Ovary (tissue), 7 donors: ENCODE measurements at regions not wholly inside any gene's neighbourhood (a gene's known extent, or its start where the extent isn't known, plus 50 kb on each side); places are given as distances from the start of the nearest gene placed in this dataset.
"Not testable (repeated sequence)": the region's sequence is repeated elsewhere in the genome, so short reads cannot be mapped to it uniquely, and the experiment has no call there.

Experiments used
- DNase-seq, 5 donors: peaks; one replicate each; pipeline ENCODE4 v3.0.0-alpha.2; 2019 to 2020
- H3K27ac ChIP-seq, 2 donors: fragments of 200-600 bp; one replicate each; pipeline versions ENCODE4 v1.5.1 to v1.8.0; 2019 to 2022
- H3K27me3 ChIP-seq: fragments of 200-600 bp; one replicate; pipeline ENCODE4 v1.8.0; 2022
- H3K36me3 ChIP-seq: fragments of 200-600 bp; sonication (generic); one replicate; pipeline ENCODE4 v1.5.1; 2019
- H3K4me1 ChIP-seq: one replicate; pipeline ENCODE4 v1.8.1; 2013; ENCODE audit warnings: mild to moderate bottlenecking, moderate library complexity; ENCODE audit not compliant: insufficient read depth
- H3K4me3 ChIP-seq: fragments of 200-600 bp; sonication (generic); one replicate; pipeline ENCODE4 v1.5.1; 2017
- H3K9me3 ChIP-seq, 2 donors: fragments of 200-600 bp in 1 of 2; sonication (generic) in 1 of 2; one replicate each; pipeline versions ENCODE4 v1.5.1 to v1.8.1; 2013 to 2019; ENCODE audit warnings: mild to moderate bottlenecking in 1 of 2, moderate library complexity in 1 of 2
- CTCF ChIP-seq, 3 donors: fragments of 450-650 bp in 2 of 3; fragments of 200-600 bp in 1 of 3; IDR thresholded peaks; one replicate each; pipeline versions ENCODE4 v1.5.1 to v1.8.0; 2016 to 2022; ENCODE audit warnings: antibody characterized with exemption in 3 of 3, mild to moderate bottlenecking in 1 of 3
- EP300 ChIP-seq: sonication (generic); formaldehyde crosslinking; IDR thresholded peaks from one replicate; pipeline ENCODE4 v1.6.1; 2017; ENCODE audit warnings: antibody characterized with exemption
- POLR2A ChIP-seq: fragments of 450-650 bp; IDR thresholded peaks from one replicate; pipeline ENCODE4 v1.6.1; 2017; ENCODE audit warnings: antibody characterized with exemption, mild to moderate bottlenecking, moderate library complexity
- WGBS, 3 donors: extraction: QIAGEN DNeasy Blood & Tissue Kit in 1 of 3; methylation state at CpG; one replicate each; pipeline versions ENCODE4 v1.1.5 to v1.1.7; 2013 to 2017; 5-methylcytosine and 5-hydroxymethylcytosine counted together
- intact Hi-C, 4 donors: fragments of 100-400 bp; cut with DNase I; formaldehyde crosslinking; loops; one replicate each; pipeline versions ENCODE4 v1.11.0 to v1.15.1; 2022 to 2023
- donor health status: DM: no; HTN: no; CAD: no; lungs with moderate emphysema.
- donor health status: DM: no; HTN: no; CAD: no.
- donor health status: Bipolar disorder and iron deficiency.
- donor health status: DM: no; HTN: no; CAD: no.
- donor health status: DM: yes; HTN: yes; CAD: no.

DNA sequence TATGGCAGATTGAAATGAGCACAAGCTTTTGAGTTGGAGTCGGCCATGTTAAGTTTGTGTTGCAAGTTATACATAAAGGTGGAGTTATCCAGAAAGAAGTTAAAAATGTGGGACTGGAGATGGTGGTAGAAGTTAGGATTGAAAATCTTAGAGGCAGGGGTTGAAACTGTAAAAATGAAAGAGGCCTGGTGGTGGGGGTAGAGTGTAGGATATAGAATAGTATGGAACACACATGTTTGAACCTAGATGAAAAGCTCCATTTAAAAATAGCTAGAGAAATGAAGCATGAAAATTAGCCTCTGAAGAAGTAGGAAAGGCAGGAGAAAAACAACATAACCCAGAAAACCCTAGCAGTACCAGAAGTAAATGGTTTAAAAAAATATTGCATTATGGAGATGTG lies 131.8 kb upstream of the ENPEP start:
- H3K36me3 ChIP-seq: no peaks in the 10 kb centered on the region
- WGBS, 3 donors: 82 to 92% (median 86%) methylated on average over 1 of the region's 1 CpG
- H3K4me1 ChIP-seq: no peaks in the 10 kb centered on the region
- no peak overlapping the region for H3K4me3 ChIP-seq
- intact Hi-C loops: no loop called here
- H3K9me3 ChIP-seq: no peaks in the 10 kb centered on the region
- TF ChIP-seq POLR2A (no peak), EP300 (no peak), CTCF (IDR thresholded peaks at IDR 0.05) (no peak)
- DNase-seq: no peak
- H3K27me3 ChIP-seq: no peaks in the 10 kb centered on the region
- no peak overlapping the region for H3K27ac ChIP-seq

DNA sequence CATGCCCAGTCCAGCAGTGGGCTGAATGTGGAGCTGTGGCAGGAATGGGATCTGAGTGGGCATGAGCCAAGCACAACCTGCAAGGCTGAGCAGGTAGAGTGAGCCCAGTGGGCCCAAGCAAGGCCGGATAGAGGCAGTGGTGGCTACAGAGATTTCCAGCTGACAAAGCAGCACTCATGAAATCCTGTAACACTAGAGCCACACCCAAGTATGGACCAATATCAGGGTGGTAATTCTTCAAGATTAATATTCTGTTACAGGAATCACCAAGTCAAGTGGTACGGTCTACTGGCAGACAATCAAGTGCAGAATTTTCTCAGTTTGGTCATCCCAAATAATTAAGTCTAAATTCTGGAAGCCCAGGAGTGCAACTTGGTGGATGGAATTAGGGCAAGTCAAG lies 132.4 kb upstream of the ENPEP start:
- H3K4me1 ChIP-seq: no peaks in the 10 kb centered on the region
- TF ChIP-seq CTCF (IDR thresholded peaks at IDR 0.05) (no peak), POLR2A (no peak), EP300 (no peak)
- DNase-seq: no peak
- no peaks in the 10 kb centered on the region for H3K36me3 ChIP-seq
- intact Hi-C loops: no loop called here
- no peaks in the 10 kb centered on the region for H3K27me3 ChIP-seq
- 81 to 87% (median 84%) methylated on average over 2 of the region's 2 CpGs for WGBS, 3 donors
- no peak overlapping the region for H3K4me3 ChIP-seq
- no peak overlapping the region for H3K27ac ChIP-seq
- H3K9me3 ChIP-seq: no peaks in the 10 kb centered on the region

GRCh38 chr4:110341118-110341517 lies 134.8 kb upstream of the ENPEP start:
- DNase-seq, intact Hi-C loops, H3K9me3 ChIP-seq: not testable (repeated sequence)

DNA sequence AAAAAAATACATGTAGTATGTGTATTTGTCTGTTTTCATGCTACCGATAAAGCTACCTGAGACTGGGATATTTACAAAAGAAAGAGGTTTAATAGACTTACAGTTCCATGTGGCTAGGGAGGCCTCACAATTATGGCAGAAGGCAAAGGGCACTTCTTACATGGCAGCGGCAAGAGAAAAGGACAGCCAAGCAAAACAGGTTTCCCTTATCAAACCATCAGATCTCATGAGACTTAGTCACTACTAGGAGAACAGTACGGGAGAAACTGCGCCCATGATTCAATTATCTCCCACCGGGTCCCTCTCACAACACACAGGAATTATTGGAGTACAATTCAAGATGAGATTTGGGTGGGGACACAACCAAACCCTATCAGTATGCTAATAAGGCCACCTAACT lies 137.0 kb upstream of the ELOVL6 start:
- TF ChIP-seq EP300 (no peak), POLR2A (no peak), CTCF (IDR thresholded peaks at IDR 0.05) (no peak)
- intact Hi-C loops: no loop called here
- no peak for DNase-seq

More at GRCh38 chr4:110341118-110341517, 134.8 kb upstream of the ENPEP start:
- H3K36me3 ChIP-seq, H3K27me3 ChIP-seq, H3K4me3 ChIP-seq, H3K4me1 ChIP-seq, H3K27ac ChIP-seq: not testable (repeated sequence)

GRCh38 chr4:110332483-110332882 lies 134.1 kb upstream of the ELOVL6 start:
- Histone ChIP-seq H3K27ac (no peak overlapping the region), H3K36me3 (no peaks in the 10 kb centered on the region), H3K4me1 (no peaks in the 10 kb centered on the region), H3K4me3 (no peak overlapping the region), H3K27me3 (no peaks in the 10 kb centered on the region), H3K9me3 (no peaks in the 10 kb centered on the region)
- 12 to 28% (median 16%) methylated on average over 2 of the region's 2 CpGs for WGBS, 3 donors
- TF ChIP-seq POLR2A (no peak), EP300 (no peak), CTCF (IDR thresholded peaks at IDR 0.05) (no peak)
- intact Hi-C loops: no loop called here
- DNase-seq: no peak

More for the DNA sequence above, 137.0 kb upstream of the ELOVL6 start:
- no peaks in the 10 kb centered on the region for H3K4me1 ChIP-seq
- H3K36me3 ChIP-seq: no peaks in the 10 kb centered on the region
- no peak overlapping the region for H3K27ac ChIP-seq
- 94 to 96% (median 95%) methylated on average over 5 of the region's 5 CpGs for WGBS, 3 donors
- H3K4me3 ChIP-seq: no peak overlapping the region
- H3K9me3 ChIP-seq: no peaks in the 10 kb centered on the region
- H3K27me3 ChIP-seq: no peaks in the 10 kb centered on the region

DNA sequence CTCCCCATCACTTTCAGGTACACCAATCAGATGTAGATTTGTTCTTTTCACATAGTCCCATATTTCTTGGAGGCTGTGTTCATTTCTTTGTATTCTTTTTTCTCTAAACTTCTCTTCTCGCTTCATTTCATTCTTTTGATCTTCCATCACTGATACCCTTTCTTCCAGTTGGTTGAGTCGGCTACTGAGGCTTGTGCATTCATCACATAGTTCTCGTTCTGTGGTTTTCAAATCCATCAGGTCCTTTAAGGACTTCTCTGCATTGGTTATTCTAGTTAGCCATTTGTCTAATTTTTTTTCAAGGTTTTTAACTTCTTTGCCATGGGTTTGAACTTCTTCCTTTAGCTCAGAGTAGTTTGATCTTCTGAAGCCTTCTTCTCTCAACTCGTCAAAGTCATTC lies 128.0 kb upstream of the ELOVL6 start:
- WGBS, 3 donors: 85 to 90% (median 89%) methylated on average over 4 of the region's 4 CpGs
- intact Hi-C loops, H3K27ac ChIP-seq, H3K9me3 ChIP-seq, H3K36me3 ChIP-seq, DNase-seq, H3K27me3 ChIP-seq, H3K4me3 ChIP-seq, H3K4me1 ChIP-seq: not testable (repeated sequence)
